HEK293 (cell line): ENCODE measurements at regions not wholly inside any gene's neighbourhood (a gene's known extent, or its start where the extent isn't known, plus 50 kb on each side); places are given as distances from the start of the nearest gene placed in this dataset.

Experiments used
- CTCF ChIA-PET: fragments of 350-600 bp; formaldehyde crosslinking; extraction: SDS; loops from one replicate; lab custom pipeline; 2021; ENCODE audit warnings: antibody characterized with exemption; lab: Yijun Ruan, JAX
- POLR2A ChIA-PET: fragments of 300-600 bp; formaldehyde crosslinking; extraction: SDS; loops from one replicate; lab custom pipeline; 2020; ENCODE audit warnings: antibody characterized with exemption, inconsistent platforms; lab: Yijun Ruan, JAX
- H3K27ac ChIP-seq: fragments of 200-500 bp; sonication (Bioruptor generic); 2 replicates; pipeline ENCODE4 v1.5.1; 2014; ENCODE audit warnings: low read depth, low read length, control low read depth, inconsistent platforms; ENCODE audit errors: extremely low read depth
- H3K36me3 ChIP-seq, 2 experiments: fragments of 200-500 bp in 1 of 2; sonication (Bioruptor generic) in 1 of 2; 1 replicate in 1 of 2; 2 replicates in 1 of 2; pipeline ENCODE4 v1.5.1; 2014 to 2017; ENCODE audit warnings: inconsistent platforms in 2 of 2, low read length in 2 of 2; ENCODE audit not compliant: control insufficient read depth in 2 of 2, insufficient read depth in 1 of 2
- H3K4me1 ChIP-seq: fragments of 200-500 bp; sonication (Bioruptor generic); 2 replicates; pipeline ENCODE4 v1.5.1; 2014; ENCODE audit warnings: mild to moderate bottlenecking, low read length, inconsistent platforms; ENCODE audit not compliant: control insufficient read depth, insufficient read depth
- H3K4me3 ChIP-seq: 2 replicates; pipeline ENCODE4 v1.5.1; 2011; ENCODE audit warnings: low read depth, mild to moderate bottlenecking, control low read depth, low read length, moderate library complexity
- H3K9me3 ChIP-seq: fragments of 200-500 bp; sonication (Bioruptor generic); 2 replicates; pipeline ENCODE4 v1.5.1; 2014; ENCODE audit warnings: low read depth, low read length, inconsistent platforms; ENCODE audit not compliant: control insufficient read depth, insufficient read depth
- AEBP2 ChIP-seq: fragments of 450-650 bp; formaldehyde crosslinking; IDR thresholded peaks from 2 replicates; pipeline ENCODE4 v1.5.1; 2016; ENCODE audit warnings: missing biosample characterization, missing genetic modification characterization, borderline replicate concordance
- ELK4 ChIP-seq: IDR thresholded peaks from 2 replicates; pipeline ENCODE4 v1.6.1; 2011; ENCODE audit warnings: mild to moderate bottlenecking, low read depth, low read length, borderline replicate concordance
- SETDB1 ChIP-seq: IDR thresholded peaks from one replicate; pipeline ENCODE4 v1.6.1; 2017; ENCODE audit warnings: mild to moderate bottlenecking, low read length, moderate library complexity, mixed read lengths; ENCODE audit not compliant: insufficient read length
- WT1 ChIP-seq: fragments of 450-650 bp; formaldehyde crosslinking; IDR thresholded peaks from 2 replicates; pipeline ENCODE4 v1.5.1; 2016; ENCODE audit warnings: missing biosample characterization, missing genetic modification characterization
- ZIC2 ChIP-seq: fragments of 450-650 bp; formaldehyde crosslinking; IDR thresholded peaks from 2 replicates; pipeline ENCODE4 v1.5.1; 2016; ENCODE audit warnings: missing biosample characterization, missing genetic modification characterization
- ZNF121 ChIP-seq: fragments of 450-650 bp; formaldehyde crosslinking; IDR thresholded peaks from 2 replicates; pipeline ENCODE4 v1.5.1; 2016; ENCODE audit warnings: missing biosample characterization, missing genetic modification characterization
- ZNF140 ChIP-seq: fragments of 450-650 bp; formaldehyde crosslinking; IDR thresholded peaks from 2 replicates; pipeline ENCODE4 v1.5.1; 2016; ENCODE audit warnings: missing biosample characterization, missing genetic modification characterization
- ZNF19 ChIP-seq: fragments of 450-650 bp; formaldehyde crosslinking; IDR thresholded peaks from 2 replicates; pipeline ENCODE4; 2016; ENCODE audit warnings: missing biosample characterization, missing genetic modification characterization, low read depth
- ZNF223 ChIP-seq: fragments of 450-650 bp; formaldehyde crosslinking; IDR thresholded peaks from 2 replicates; pipeline ENCODE4 v1.5.1; 2016; ENCODE audit warnings: missing biosample characterization, missing genetic modification characterization
- ZNF24 ChIP-seq: fragments of 450-650 bp; formaldehyde crosslinking; IDR thresholded peaks from 2 replicates; pipeline ENCODE4 v1.5.1; 2016; ENCODE audit warnings: missing biosample characterization, missing genetic modification characterization
- ZNF26 ChIP-seq: fragments of 450-650 bp; formaldehyde crosslinking; IDR thresholded peaks from 2 replicates; pipeline ENCODE4 v1.5.1; 2016; ENCODE audit warnings: missing biosample characterization, missing genetic modification characterization
- ZNF350 ChIP-seq: fragments of 450-650 bp; formaldehyde crosslinking; IDR thresholded peaks from 2 replicates; pipeline ENCODE4 v1.5.0; 2017; ENCODE audit warnings: missing biosample characterization, mild to moderate bottlenecking, missing genetic modification characterization
- ZNF518A ChIP-seq: fragments of 450-650 bp; formaldehyde crosslinking; conservative IDR thresholded peaks from 2 replicates; pipeline ENCODE4 v1.5.1; 2016; ENCODE audit warnings: low read depth, missing biosample characterization, missing genetic modification characterization
- ZNF623 ChIP-seq: fragments of 450-650 bp; formaldehyde crosslinking; IDR thresholded peaks from 2 replicates; pipeline ENCODE4 v1.5.1; 2016; ENCODE audit warnings: missing biosample characterization, missing genetic modification characterization
- ZNF660 ChIP-seq: fragments of 450-650 bp; IDR thresholded peaks from 2 replicates; pipeline ENCODE4 v1.5.1; 2018; ENCODE audit warnings: missing biosample characterization, mild to moderate bottlenecking, missing genetic modification characterization

GRCh38 chr18:41643427-41643826, 311.6 kb upstream of the PIK3C3 start:
- TF ChIP-seq ELK4: no peak
- H3K9me3 ChIP-seq: no peaks in the 10 kb centered on the region
- no peaks in the 10 kb centered on the region for H3K36me3 ChIP-seq
- no peaks in the 10 kb centered on the region for H3K4me1 ChIP-seq
- CTCF ChIA-PET: no interaction called here
- H3K4me3 ChIP-seq: no peak overlapping the region
- no peak overlapping the region for H3K27ac ChIP-seq
- POLR2A ChIA-PET: interaction anchor here (0.6 kb wide), 1 partner anchor 38 kb away, joined by 3 read pairs; no protein-coding TSS in a partner anchor

- no peaks in the 10 kb centered on the region for H3K4me1 ChIP-seq
- no peaks in the 10 kb centered on the region for H3K36me3 ChIP-seq
- TF ChIP-seq ZIC2 (tag by site-specific recombination): no peak
- TF ChIP-seq ZNF24 (tag by site-specific recombination): no peak
- TF ChIP-seq SETDB1: no peak
- no peak for TF ChIP-seq ZNF623
- no peak for TF ChIP-seq ZNF660 (tag by site-specific recombination)
- no peak for TF ChIP-seq WT1 (tag by site-specific recombination)
- no peak for TF ChIP-seq ZNF518A (tag by site-specific recombination)
- TF ChIP-seq ZNF19 (tag by site-specific recombination): no peak
- no peak for TF ChIP-seq ZNF350
- no peak for TF ChIP-seq ZNF121 (tag by site-specific recombination)
- no peak for TF ChIP-seq ZNF26 (tag by site-specific recombination)
- TF ChIP-seq ZNF140 (tag by site-specific recombination): no peak
- TF ChIP-seq ZNF223: no peak
- no peak for TF ChIP-seq AEBP2
- TF ChIP-seq, all 188 proteins: peak for 0
- ChIA-PET CTCF (no interaction called here), POLR2A (no interaction called here)
- Histone ChIP-seq H3K27ac (no peak overlapping the region), H3K4me3 (no peak overlapping the region), H3K9me3 (no peaks in the 10 kb centered on the region)
Measured at GRCh38 chr18:41642756-41643155, 312.3 kb upstream of the PIK3C3 start.
